Prostate gland (tissue), 2 donors: ENCODE measurements at regions not wholly inside any gene's neighbourhood (a gene's known extent, or its start where the extent isn't known, plus 50 kb on each side); places are given as distances from the start of the nearest gene placed in this dataset.
A peak's percentile ranks its signal among the peaks of the same experiment; 100 is the strongest.

Source experiments
- DNase-seq: peaks from one replicate; pipeline ENCODE4 v3.0.0-alpha.2; 2019; ENCODE audit warnings: low spot score
- H3K27ac ChIP-seq, 2 donors: fragments of 200-600 bp; sonication (generic); 2 replicates each; pipeline ENCODE4 v1.5.1; 2017 to 2019
- H3K27me3 ChIP-seq: fragments of 200-600 bp; sonication (generic); replicated peaks from 2 replicates; pipeline ENCODE4 v1.5.1; 2019; ENCODE audit not compliant: insufficient read depth
- H3K36me3 ChIP-seq, 2 donors: fragments of 200-600 bp; sonication (generic); 1 replicate in 1 of 2; 2 replicates in 1 of 2; pipeline versions ENCODE4 v1.5.1 to v1.8.1; 2017 to 2019
- H3K4me1 ChIP-seq: fragments of 200-600 bp; sonication (generic); replicated peaks from 2 replicates; pipeline ENCODE4 v1.5.1; 2019
- H3K4me3 ChIP-seq, 2 donors: fragments of 200-600 bp; sonication (generic); 2 replicates each; pipeline ENCODE4 v1.5.1; 2017 to 2019
- H3K9me3 ChIP-seq: fragments of 200-600 bp; sonication (generic); 2 replicates; pipeline ENCODE4 v1.5.1; 2017
- CTCF ChIP-seq, 4 experiments: fragments of 200-600 bp in 2 of 4; fragments of 450-650 bp in 2 of 4; sonication (generic) in 2 of 4; IDR thresholded peaks; 1 replicate in 3 of 4; 2 replicates in 1 of 4; pipeline ENCODE4 v1.5.1; 2016 to 2019; ENCODE audit warnings: antibody characterized with exemption in 4 of 4, mild to moderate bottlenecking in 2 of 4, moderate library complexity in 2 of 4
- POLR2A ChIP-seq: fragments of 450-650 bp; IDR thresholded peaks from one replicate; pipeline ENCODE4 v1.6.1; 2016; ENCODE audit warnings: antibody characterized with exemption, mild to moderate bottlenecking
- POLR2AphosphoS5 ChIP-seq: sonication (generic); formaldehyde crosslinking; IDR thresholded peaks from one replicate; pipeline ENCODE4 v1.6.1; 2017; ENCODE audit warnings: antibody characterized with exemption
- WGBS: methylation state at CpG from one replicate; pipeline ENCODE4 v1.1.5; 2018; 5-methylcytosine and 5-hydroxymethylcytosine counted together
- intact Hi-C: fragments of 100-400 bp; cut with DNase I; formaldehyde crosslinking; loops from one replicate; pipeline ENCODE4 v1.14.2; 2022

DNA sequence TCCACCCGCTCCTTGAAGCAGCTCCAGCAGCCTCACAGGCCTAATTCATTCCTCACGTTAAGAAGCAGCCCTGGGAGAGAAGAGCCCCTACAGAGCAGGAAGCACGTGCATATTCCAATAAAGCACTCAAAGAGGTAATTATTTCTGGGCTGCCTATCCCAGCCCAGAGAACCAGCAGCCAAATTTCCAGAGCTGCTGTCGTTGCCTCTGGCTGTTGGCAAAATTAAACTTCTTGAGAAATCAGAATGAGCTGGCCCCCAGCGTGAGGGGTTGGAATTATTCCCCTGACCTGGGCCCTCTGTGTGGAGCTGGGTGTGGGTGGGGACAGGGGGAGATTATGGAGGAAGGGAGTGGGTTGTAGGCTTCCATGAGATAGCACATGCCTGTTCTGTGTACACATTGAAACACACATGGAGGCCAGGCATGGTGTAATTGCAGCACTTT is 86.8 kb upstream of the HSPA9 start:
- WGBS: 26% methylated on average over 5 of the region's 5 CpGs
- no peaks in the 10 kb centered on the region for H3K36me3 ChIP-seq
- H3K9me3 ChIP-seq: no peaks in the 10 kb centered on the region
- intact Hi-C loops: no loop called here
- TF ChIP-seq CTCF (IDR thresholded peaks at IDR 0.05): no peak
- no peak for TF ChIP-seq POLR2AphosphoS5
- TF ChIP-seq POLR2A: no peak
- DNase-seq: no peak
- H3K27ac ChIP-seq: no peak overlapping the region
- H3K4me3 ChIP-seq: no peak overlapping the region
- no peaks in the 10 kb centered on the region for H3K27me3 ChIP-seq
- H3K4me1 ChIP-seq: no peaks in the 10 kb centered on the region

- WGBS: 84% methylated on average over 19 of the region's 19 CpGs
- Histone ChIP-seq H3K4me3 (no peak overlapping the region), H3K36me3 (no peaks in the 10 kb centered on the region), H3K27ac (no peak overlapping the region), H3K27me3 (no peaks in the 10 kb centered on the region), H3K9me3 (no peaks in the 10 kb centered on the region), H3K4me1 (no peaks in the 10 kb centered on the region)
- no peak for TF ChIP-seq POLR2AphosphoS5
- TF ChIP-seq CTCF (IDR thresholded peaks at IDR 0.05): no peak
- no peak for TF ChIP-seq POLR2A
- intact Hi-C loops: no loop called here
- no peak for DNase-seq
These were observed 86.2 kb upstream of the HSPA9 start for GRCh38 chr5:138661291-138661960.

DNA sequence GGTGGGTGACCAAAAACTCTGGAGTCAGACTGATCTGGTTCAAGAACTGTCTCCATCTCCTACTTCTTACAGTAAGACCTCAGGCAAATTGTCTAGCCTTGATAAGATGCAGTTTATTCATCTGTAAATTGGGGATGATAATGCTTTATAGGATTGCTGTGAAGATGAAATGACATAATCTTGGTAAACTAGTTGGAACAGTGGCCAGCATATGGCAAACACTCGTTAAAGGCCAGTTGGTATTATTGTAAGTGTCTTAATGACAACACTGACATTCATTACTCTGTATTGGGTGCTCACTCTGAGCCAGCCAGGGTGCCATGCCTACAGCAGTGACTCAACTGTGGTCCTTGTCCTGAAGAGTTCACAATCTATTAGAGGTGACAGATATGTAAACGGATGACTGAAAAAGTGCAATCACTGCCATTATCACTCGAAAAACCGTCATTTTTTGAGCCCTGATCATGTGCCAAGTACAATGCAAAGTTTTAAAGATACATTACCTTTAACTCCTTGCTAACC is 84.9 kb upstream of the HSPA9 start:
- Histone ChIP-seq H3K27me3 (no peaks in the 10 kb centered on the region), H3K27ac (no peak overlapping the region), H3K36me3 (no peaks in the 10 kb centered on the region), H3K4me1 (no peaks in the 10 kb centered on the region), H3K9me3 (no peaks in the 10 kb centered on the region), H3K4me3 (no peak overlapping the region)
- intact Hi-C loops: no loop called here
- TF ChIP-seq CTCF (IDR thresholded peaks at IDR 0.05) (no peak), POLR2AphosphoS5 (peak; percentile 40), POLR2A (no peak)
- DNase-seq: peak; percentile 14
- WGBS: 43% methylated on average over 4 of the region's 4 CpGs

- DNase-seq: no peak
- Histone ChIP-seq H3K27ac (no peak overlapping the region), H3K27me3 (no peaks in the 10 kb centered on the region), H3K4me3 (no peak overlapping the region), H3K9me3 (no peaks in the 10 kb centered on the region), H3K36me3 (no peaks in the 10 kb centered on the region), H3K4me1 (no peaks in the 10 kb centered on the region)
- no peak for TF ChIP-seq CTCF (IDR thresholded peaks at IDR 0.05)
- no peak for TF ChIP-seq POLR2AphosphoS5
- no peak for TF ChIP-seq POLR2A
- WGBS: 83% methylated on average over 3 of the region's 3 CpGs
- intact Hi-C loops: no loop called here
These were observed 84.4 kb upstream of the HSPA9 start for GRCh38 chr5:138659561-138659960.

DNA sequence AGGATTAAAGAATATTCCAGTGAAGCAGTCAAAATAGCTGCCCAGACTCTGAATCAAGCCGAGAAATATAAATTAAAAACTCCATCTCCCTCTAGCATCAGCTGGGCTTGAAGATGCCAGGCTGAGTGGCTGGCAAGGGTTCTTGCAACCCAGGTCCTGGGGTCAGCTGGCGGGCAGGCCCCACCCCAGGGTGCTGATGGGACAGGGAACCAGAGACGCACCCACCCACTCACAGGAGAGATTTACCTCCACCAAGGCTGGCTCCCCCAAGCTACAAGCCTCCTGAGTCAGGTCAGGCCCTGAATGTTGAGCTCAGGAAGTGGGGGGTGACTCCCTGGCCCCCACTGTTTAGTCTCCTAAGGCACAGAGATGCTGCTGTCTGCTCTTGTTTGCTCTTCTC is 83.9 kb upstream of the HSPA9 start:
- intact Hi-C loops: no loop called here
- H3K9me3 ChIP-seq: no peaks in the 10 kb centered on the region
- no peaks in the 10 kb centered on the region for H3K4me1 ChIP-seq
- no peaks in the 10 kb centered on the region for H3K27me3 ChIP-seq
- H3K4me3 ChIP-seq: no peak overlapping the region
- TF ChIP-seq CTCF (IDR thresholded peaks at IDR 0.05) (no peak), POLR2A (no peak), POLR2AphosphoS5 (no peak)
- no peak overlapping the region for H3K27ac ChIP-seq
- 93% methylated on average over 3 of the region's 3 CpGs for WGBS
- H3K36me3 ChIP-seq: no peaks in the 10 kb centered on the region
- DNase-seq: no peak
